DOHH2 (cell line): ENCODE measurements at regions not wholly inside any gene's neighbourhood (a gene's known extent, or its start where the extent isn't known, plus 50 kb on each side); places are given as distances from the start of the nearest gene placed in this dataset.

Source experiments
- H3F3A ChIP-seq: fragments of 200-600 bp; sonication (generic), shearing (Covaris generic); 2 replicates; pipeline ENCODE4 v1.6.0; 2016; ENCODE audit warnings: antibody characterized with exemption, mild to moderate bottlenecking; ENCODE audit not compliant: control insufficient read depth, insufficient read depth
- H3K27ac ChIP-seq: fragments of 200-600 bp; sonication (generic); 2 replicates; pipeline ENCODE4 v1.5.1; 2014; ENCODE audit warnings: low read depth, mild to moderate bottlenecking, low read length, moderate library complexity
- H3K27me3 ChIP-seq: fragments of 200-600 bp; sonication (generic); 2 replicates; pipeline ENCODE4 v1.6.1; 2014; ENCODE audit warnings: mild to moderate bottlenecking, low read length, mixed read lengths; ENCODE audit not compliant: control insufficient read depth
- H3K36me3 ChIP-seq: fragments of 200-600 bp; sonication (generic); 2 replicates; pipeline ENCODE4 v1.6.1; 2014; ENCODE audit warnings: mild to moderate bottlenecking, low read length, moderate library complexity, mixed read lengths; ENCODE audit not compliant: control insufficient read depth
- H3K4me1 ChIP-seq: fragments of 200-600 bp; sonication (generic); 2 replicates; pipeline ENCODE4 v1.6.1; 2014; ENCODE audit warnings: mild to moderate bottlenecking, low read length, mixed read lengths; ENCODE audit not compliant: control insufficient read depth
- H3K4me2 ChIP-seq: fragments of 200-600 bp; sonication (generic); 2 replicates; pipeline ENCODE4 v1.6.0; 2014; ENCODE audit warnings: mild to moderate bottlenecking, low read length, moderate library complexity
- H3K4me3 ChIP-seq: fragments of 200-600 bp; sonication (generic); 2 replicates; pipeline ENCODE4 v1.5.1; 2014; ENCODE audit warnings: mild to moderate bottlenecking, low read length, mixed read lengths
- H3K79me2 ChIP-seq: fragments of 200-600 bp; sonication (generic); 2 replicates; pipeline ENCODE4 v1.6.1; 2014; ENCODE audit warnings: mild to moderate bottlenecking, low read length, mixed read lengths; ENCODE audit not compliant: control insufficient read depth
- H3K9me2 ChIP-seq: fragments of 200-600 bp; sonication (generic); replicated peaks from 2 replicates; pipeline ENCODE4 v1.6.1; 2014; ENCODE audit warnings: mild to moderate bottlenecking, low read length, mixed read lengths; ENCODE audit not compliant: control insufficient read depth
- H3K9me3 ChIP-seq: fragments of 200-600 bp; sonication (generic); 2 replicates; pipeline ENCODE4 v1.6.1; 2014; ENCODE audit warnings: antibody characterized with exemption, low read length, mixed read lengths; ENCODE audit not compliant: control insufficient read depth, insufficient read depth
- H4K20me1 ChIP-seq: fragments of 200-600 bp; sonication (generic); 2 replicates; pipeline ENCODE4 v1.6.0; 2014; ENCODE audit warnings: low read depth, mild to moderate bottlenecking, antibody characterized with exemption, low read length, moderate library complexity; ENCODE audit not compliant: control insufficient read depth, insufficient read depth
- CTCF ChIP-seq: fragments of 200-600 bp; sonication (generic); IDR thresholded peaks from one replicate; pipeline ENCODE4 v1.5.1; 2014; ENCODE audit warnings: antibody characterized with exemption, mild to moderate bottlenecking, low read depth, low read length; ENCODE audit not compliant: poor library complexity, severe bottlenecking
- EZH2phosphoT487 ChIP-seq: fragments of 200-600 bp; sonication (generic); IDR thresholded peaks from 2 replicates; pipeline ENCODE4 v1.6.1; 2017; ENCODE audit warnings: borderline replicate concordance, mild to moderate bottlenecking, antibody characterized with exemption, low read length, moderate library complexity, mixed read lengths

GRCh38 chr18:11501352-11501751 is 108.0 kb upstream of the SLC35G4 start:
- no peaks in the 10 kb centered on the region for H3F3A ChIP-seq
- no peak for TF ChIP-seq EZH2phosphoT487
- TF ChIP-seq CTCF = no peak
- no peaks in the 10 kb centered on the region for H3K9me2 ChIP-seq
- no peak overlapping the region for H3K4me2 ChIP-seq
- H3K79me2 ChIP-seq = no peaks in the 10 kb centered on the region
- H3K4me1 ChIP-seq = no peaks in the 10 kb centered on the region
- H3K27me3 ChIP-seq = no peaks in the 10 kb centered on the region
- H3K4me3 ChIP-seq = no peak overlapping the region
- no peaks in the 10 kb centered on the region for H4K20me1 ChIP-seq
- no peaks in the 10 kb centered on the region for H3K36me3 ChIP-seq
- no peak overlapping the region for H3K27ac ChIP-seq
- no peaks in the 10 kb centered on the region for H3K9me3 ChIP-seq

- no peaks in the 10 kb centered on the region for H3K27me3 ChIP-seq
- H3K4me2 ChIP-seq = no peak overlapping the region
- no peak overlapping the region for H3K27ac ChIP-seq
- H4K20me1 ChIP-seq = no peaks in the 10 kb centered on the region
- H3K4me3 ChIP-seq = no peak overlapping the region
- no peaks in the 10 kb centered on the region for H3K79me2 ChIP-seq
- H3K4me1 ChIP-seq = no peaks in the 10 kb centered on the region
- H3K9me2 ChIP-seq = no peaks in the 10 kb centered on the region
- no peaks in the 10 kb centered on the region for H3F3A ChIP-seq
- no peaks in the 10 kb centered on the region for H3K36me3 ChIP-seq
- TF ChIP-seq EZH2phosphoT487 (no peak), CTCF (no peak)
- H3K9me3 ChIP-seq = no peaks in the 10 kb centered on the region
Measured at GRCh38 chr18:11500153-11501122, 109.0 kb upstream of the SLC35G4 start.

- Histone ChIP-seq H3K9me3 (no peaks in the 10 kb centered on the region), H4K20me1 (no peaks in the 10 kb centered on the region), H3K4me1 (no peaks in the 10 kb centered on the region), H3K4me2 (no peak overlapping the region), H3K27ac (no peak overlapping the region), H3K79me2 (no peaks in the 10 kb centered on the region), H3K36me3 (no peaks in the 10 kb centered on the region), H3K9me2 (no peaks in the 10 kb centered on the region), H3K27me3 (peaks cover 3% of the 10 kb centered on the region; the same call in 1 of the 2 replicates), H3K4me3 (no peak overlapping the region), H3F3A (no peaks in the 10 kb centered on the region)
- TF ChIP-seq EZH2phosphoT487 = no peak
- no peak for TF ChIP-seq CTCF
Measured at GRCh38 chr18:11498821-11499220, 110.6 kb upstream of the SLC35G4 start.
